ENCODE measurements at regions not wholly inside any gene's neighbourhood (a gene's known extent, or its start where the extent isn't known, plus 50 kb on each side); places are given as distances from the start of the nearest gene placed in this dataset.

DNA sequence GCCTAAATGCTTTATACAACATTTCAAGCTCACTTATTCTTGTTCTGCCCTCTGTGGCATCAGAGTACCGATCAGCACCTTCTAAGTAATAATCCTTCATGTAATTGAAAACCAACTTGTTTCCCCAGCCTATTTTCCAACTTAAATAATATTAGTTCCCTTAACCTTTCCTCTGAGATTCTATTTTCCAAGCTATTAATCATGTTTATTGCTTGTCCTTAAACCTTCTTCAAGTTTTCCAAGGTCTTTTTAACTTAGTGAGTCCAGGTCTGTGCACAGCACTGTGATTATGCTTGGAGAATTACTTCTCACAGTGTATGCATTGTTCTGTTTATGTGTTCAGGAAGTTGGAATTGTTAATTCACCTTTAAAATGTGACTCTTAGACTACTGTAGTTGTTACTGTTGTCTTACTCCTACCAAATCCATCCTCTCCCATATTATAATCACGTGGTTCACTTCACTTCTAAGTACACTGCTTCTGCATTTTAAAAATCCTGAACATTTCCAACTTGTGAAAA lies 1039.3 kb upstream of the FOXG1 start:
- TF ChIP-seq, protein P1, sequence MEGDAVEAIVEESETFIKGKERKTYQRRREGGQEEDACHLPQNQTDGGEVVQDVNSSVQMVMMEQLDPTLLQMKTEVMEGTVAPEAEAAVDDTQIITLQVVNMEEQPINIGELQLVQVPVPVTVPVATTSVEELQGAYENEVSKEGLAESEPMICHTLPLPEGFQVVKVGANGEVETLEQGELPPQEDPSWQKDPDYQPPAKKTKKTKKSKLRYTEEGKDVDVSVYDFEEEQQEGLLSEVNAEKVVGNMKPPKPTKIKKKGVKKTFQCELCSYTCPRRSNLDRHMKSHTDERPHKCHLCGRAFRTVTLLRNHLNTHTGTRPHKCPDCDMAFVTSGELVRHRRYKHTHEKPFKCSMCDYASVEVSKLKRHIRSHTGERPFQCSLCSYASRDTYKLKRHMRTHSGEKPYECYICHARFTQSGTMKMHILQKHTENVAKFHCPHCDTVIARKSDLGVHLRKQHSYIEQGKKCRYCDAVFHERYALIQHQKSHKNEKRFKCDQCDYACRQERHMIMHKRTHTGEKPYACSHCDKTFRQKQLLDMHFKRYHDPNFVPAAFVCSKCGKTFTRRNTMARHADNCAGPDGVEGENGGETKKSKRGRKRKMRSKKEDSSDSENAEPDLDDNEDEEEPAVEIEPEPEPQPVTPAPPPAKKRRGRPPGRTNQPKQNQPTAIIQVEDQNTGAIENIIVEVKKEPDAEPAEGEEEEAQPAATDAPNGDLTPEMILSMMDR (IDR thresholded peaks at IDR 0.05; ENCODE audit: low read depth, low read length): no peak
- TF ChIP-seq POLR2A (IDR thresholded peaks at IDR 0.05; ENCODE audit: extremely low read depth, insufficient read length) (no peak), MYC (IDR thresholded peaks at IDR 0.05; ENCODE audit: low read depth, low read length) (no peak)
- TF ChIP-seq, protein P2, sequence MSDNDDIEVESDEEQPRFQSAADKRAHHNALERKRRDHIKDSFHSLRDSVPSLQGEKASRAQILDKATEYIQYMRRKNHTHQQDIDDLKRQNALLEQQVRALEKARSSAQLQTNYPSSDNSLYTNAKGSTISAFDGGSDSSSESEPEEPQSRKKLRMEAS (IDR thresholded peaks at IDR 0.05; ENCODE audit: low read depth, low read length): no peak
